Activated CD8-positive, alpha-beta memory T cell treated with anti-CD3 and anti-CD28 coated beads, Interleukin-2, amount 50 U/mL, for 48 hours (primary cell): ENCODE measurements at regions not wholly inside any gene's neighbourhood (a gene's known extent, or its start where the extent isn't known, plus 50 kb on each side); places are given as distances from the start of the nearest gene placed in this dataset.
A peak's percentile ranks its signal among the peaks of the same experiment; 100 is the strongest.

Source experiments
- DNase-seq: peaks from one replicate; pipeline ENCODE4 v3.0.0-alpha.2; 2020

GRCh38 chr9:91073049-91073810 is 271.6 kb downstream of the SYK start:
- no peak for DNase-seq

GRCh38 chr9:91073811-91074771 is 272.5 kb downstream of the SYK start:
- no peak for DNase-seq

GRCh38 chr9:91074866-91075265 is 273.2 kb downstream of the SYK start:
- no peak for DNase-seq

GRCh38 chr9:91075279-91075678 is 273.7 kb downstream of the SYK start:
- DNase-seq: no peak

- no peak for DNase-seq
Measured at GRCh38 chr9:91077624-91078368, 276.2 kb downstream of the SYK start.

GRCh38 chr9:91078369-91078695 is 276.7 kb downstream of the SYK start:
- DNase-seq: no peak

DNA sequence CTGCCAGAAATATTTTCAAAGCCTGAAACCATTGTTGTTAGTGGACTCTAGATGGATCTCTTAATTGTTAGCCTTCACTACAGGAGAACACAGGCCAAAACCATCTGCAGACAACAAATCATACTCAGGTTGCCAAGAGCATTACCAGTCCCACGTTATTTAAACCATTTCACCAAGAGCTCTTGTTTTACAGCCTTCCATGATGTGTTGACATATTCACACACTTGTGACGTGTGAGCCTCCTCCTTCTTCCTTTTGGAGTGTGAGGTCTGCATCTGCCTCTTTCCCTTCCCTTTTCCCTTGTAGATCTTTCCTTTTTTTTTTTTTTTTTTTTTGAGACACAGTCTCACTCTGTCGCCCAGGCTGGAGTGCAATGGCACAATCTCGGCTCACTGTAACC is 279.0 kb downstream of the AUH start:
- DNase-seq: no peak

DNA sequence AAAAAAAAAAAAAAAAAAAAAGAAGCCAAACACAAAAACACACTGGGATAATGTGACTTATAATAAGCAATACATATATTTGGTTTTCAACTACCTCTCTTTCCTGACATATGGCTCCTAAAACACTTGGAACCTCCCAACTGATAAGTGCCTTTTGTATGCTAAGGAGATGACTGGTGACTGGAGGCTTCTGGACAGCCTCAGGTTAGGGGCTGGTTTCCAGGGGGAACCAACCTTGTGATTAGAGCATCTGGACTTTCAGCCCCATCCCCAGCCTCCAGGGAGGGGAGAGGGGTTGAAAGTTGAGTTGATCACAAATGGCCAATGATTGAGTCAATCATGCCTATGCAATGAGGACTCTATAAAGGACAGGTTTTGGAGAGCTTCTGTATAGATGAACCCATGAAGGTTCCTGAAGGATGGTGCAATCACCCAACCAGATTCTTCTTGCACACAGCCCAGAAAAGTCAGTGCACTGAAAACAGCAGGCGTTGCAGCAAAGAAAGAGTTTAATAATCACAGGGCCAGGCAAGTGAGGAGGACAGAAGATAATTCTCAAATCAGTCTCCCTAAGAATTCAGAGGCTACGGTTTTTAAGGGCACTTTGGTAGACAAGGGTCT is 276.7 kb downstream of the AUH start:
- no peak for DNase-seq

DNA sequence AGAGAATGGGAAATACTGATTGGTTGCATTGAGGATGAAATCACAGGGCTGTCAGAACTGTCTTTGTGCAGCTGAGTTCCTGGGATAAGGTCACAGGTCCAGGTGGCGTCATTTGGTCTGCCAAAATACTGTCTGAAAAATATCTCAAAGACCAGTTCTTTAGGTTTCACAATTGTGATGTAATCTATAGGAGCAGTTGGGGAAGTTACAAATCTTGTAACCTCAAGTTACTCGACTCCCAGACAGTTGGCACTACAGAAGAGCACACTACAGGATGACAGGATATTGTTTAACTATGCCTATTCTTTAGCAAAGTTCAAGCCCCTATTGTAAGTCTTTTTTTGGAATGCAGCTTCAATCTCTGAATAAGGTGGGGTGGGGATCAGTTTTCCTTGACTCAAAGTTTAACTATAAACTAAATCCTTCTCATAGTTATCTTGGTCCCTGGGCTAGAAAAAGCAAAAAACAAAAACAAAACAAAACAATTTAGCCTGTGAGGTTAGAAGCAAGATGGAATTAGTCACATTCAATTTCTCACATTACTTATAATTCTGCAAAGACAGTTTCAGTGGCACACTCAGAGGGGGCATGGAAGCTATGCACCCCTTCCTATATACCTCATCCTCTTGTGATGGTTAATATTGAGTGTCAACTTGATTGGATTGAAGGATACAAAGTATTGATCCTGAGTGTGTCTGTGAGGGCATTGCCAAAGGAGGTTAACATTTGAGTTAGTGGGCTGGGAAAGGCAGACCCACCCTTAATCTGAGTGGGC is 276.0 kb downstream of the AUH start:
- DNase-seq: no peak

GRCh38 chr9:91086657-91087461 is 274.9 kb downstream of the AUH start:
- no peak for DNase-seq

- DNase-seq: no peak
Measured at GRCh38 chr9:91087462-91087759, 274.3 kb downstream of the AUH start.

GRCh38 chr9:91089405-91090129 is 272.2 kb downstream of the AUH start:
- DNase-seq: no peak

GRCh38 chr9:91090130-91090410 is 271.6 kb downstream of the AUH start:
- no peak for DNase-seq

- DNase-seq: no peak
Measured at GRCh38 chr9:91092214-91092613, 269.5 kb downstream of the AUH start.

DNA sequence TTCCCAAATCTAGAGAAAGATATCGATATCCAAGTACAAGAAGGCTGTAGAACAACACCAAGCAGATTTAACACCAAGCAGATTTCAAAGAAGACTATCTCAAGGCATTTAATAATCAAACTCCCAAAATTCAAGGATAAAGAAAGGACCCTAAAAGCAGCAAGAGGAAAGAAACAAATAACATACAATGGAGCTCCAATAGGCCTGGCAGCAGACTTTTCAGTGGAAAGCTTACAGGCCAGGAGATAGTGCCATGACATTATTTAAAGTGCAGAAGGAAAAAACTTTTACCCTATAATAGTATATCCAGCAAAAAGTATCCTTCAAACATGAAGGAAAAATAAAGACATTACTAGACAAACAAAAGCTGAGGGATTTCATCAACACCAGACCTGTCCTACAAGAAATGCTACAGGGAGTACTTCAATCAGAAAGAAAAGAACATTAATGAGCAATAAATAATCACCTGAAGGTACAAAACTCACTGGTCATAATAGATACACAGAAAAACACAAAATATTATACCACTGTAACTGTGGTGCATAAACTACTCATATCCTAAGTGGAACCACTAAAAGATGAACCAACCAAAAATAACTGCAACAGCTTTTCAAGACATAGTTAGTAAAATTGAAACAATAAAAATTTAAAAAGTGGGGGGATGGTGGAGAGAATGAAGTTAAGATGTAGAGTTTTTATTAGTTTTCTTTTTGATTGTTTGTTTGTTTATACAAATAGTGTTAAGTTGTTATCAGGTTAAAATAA is 267.2 kb downstream of the AUH start:
- DNase-seq: no peak

DNA sequence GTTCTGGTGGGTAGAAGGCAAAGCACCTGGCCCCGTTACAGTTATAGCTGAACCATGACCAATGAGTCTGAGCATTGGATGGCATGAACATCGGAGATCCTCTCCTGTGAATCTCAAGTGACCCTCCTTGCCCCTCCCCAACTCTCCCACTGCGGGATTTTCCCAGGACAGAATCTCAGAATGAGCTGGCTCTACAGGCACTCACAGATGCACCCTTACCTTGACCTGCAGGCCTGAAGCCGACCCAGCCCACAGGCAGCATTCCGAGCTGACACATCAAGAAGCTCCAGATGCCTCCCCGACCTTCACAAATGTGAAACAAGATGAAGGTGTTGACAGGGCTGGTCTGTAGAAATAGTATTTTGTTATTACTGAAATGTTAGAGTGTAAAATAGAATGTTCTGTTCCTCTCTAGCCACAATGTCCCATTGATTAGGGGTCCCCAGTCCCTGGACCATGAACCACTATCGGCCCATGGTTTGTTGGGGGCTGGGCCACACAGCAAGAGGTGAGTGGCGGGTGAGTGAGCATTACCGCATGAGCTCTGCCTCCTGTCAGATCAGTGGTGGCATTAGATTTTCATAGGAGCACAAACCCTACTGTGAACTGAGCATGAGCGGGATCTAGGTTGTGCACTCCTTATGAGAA is 263.4 kb downstream of the AUH start:
- DNase-seq: no peak

- no peak for DNase-seq
Measured at GRCh38 chr9:91099436-91099835, 262.3 kb downstream of the AUH start.

GRCh38 chr9:91100878-91101450 is 260.8 kb downstream of the AUH start:
- peak; percentile 75 for DNase-seq

DNA sequence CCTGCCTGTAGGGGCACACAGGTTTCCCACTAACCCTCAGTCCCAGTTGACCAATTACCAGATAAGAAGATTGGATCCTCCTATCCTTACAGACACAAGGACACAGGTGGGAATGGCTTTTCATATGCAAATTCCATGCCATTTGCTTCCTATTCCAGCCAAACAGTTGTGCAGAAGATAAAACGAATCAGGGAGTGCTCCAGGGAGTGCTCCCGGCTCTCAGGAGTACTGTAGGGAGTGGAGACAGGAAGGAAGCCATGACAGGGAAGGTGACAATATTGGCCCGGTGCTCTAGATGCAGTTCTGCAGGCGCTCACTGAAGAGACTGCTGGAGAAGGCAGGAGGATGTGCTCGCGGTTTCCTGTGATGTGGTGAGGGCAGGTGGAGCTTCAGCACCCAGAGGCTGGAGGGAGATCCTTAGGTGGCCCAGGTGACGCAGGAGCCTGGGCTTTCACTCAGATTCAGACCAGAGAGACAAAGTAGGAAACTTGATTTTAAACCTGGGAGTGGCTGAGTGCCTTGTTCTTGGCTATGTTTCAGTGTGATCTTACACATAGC is 260.0 kb downstream of the AUH start:
- peak; percentile 87 for DNase-seq
